Osteoblast (primary cell): ENCODE measurements at regions not wholly inside any gene's neighbourhood (a gene's known extent, or its start where the extent isn't known, plus 50 kb on each side); places are given as distances from the start of the nearest gene placed in this dataset.
A peak's percentile ranks its signal among the peaks of the same experiment; 100 is the strongest.

Experiments
- DNase-seq: peaks from one replicate; pipeline ENCODE4 v3.0.0; 2011; ENCODE audit warnings: low spot score, mixed read lengths; ENCODE audit not compliant: insufficient read length; ENCODE audit errors: missing footprints
- H2AFZ ChIP-seq: 2 replicates; pipeline ENCODE4 v1.6.0; 2011; ENCODE audit warnings: mild to moderate bottlenecking, low read length
- H3K27ac ChIP-seq: 2 replicates; pipeline ENCODE4 v1.5.1; 2011; ENCODE audit warnings: mild to moderate bottlenecking, low read depth, low read length, moderate library complexity
- H3K27me3 ChIP-seq: 2 replicates; pipeline ENCODE4 v1.6.0; 2012; ENCODE audit warnings: mild to moderate bottlenecking, control low read depth, inconsistent platforms, low read length, moderate library complexity; ENCODE audit not compliant: insufficient read depth
- H3K36me3 ChIP-seq: 2 replicates; pipeline ENCODE4 v1.5.1; 2011; ENCODE audit warnings: mild to moderate bottlenecking, low read length, control low read depth, moderate library complexity; ENCODE audit not compliant: insufficient read depth
- H3K4me1 ChIP-seq: 2 replicates; pipeline ENCODE4 v1.5.1; 2011; ENCODE audit warnings: mild to moderate bottlenecking, low read length, control low read depth, moderate library complexity; ENCODE audit not compliant: insufficient read depth
- H3K4me2 ChIP-seq: 2 replicates; pipeline ENCODE4 v1.6.0; 2011; ENCODE audit warnings: mild to moderate bottlenecking, low read length; ENCODE audit not compliant: insufficient read depth
- H3K4me3 ChIP-seq: fragments of 200-600 bp; sonication (generic); 3 replicates; pipeline ENCODE4 v1.5.1; 2012; ENCODE audit warnings: mild to moderate bottlenecking, low read length, inconsistent platforms; ENCODE audit not compliant: insufficient read depth
- H3K79me2 ChIP-seq: 2 replicates; pipeline ENCODE4 v1.6.0; 2012; ENCODE audit warnings: mild to moderate bottlenecking, low read length, control low read depth, inconsistent platforms; ENCODE audit not compliant: insufficient read depth
- H3K9me3 ChIP-seq: 2 replicates; pipeline ENCODE4 v1.5.1; 2011; ENCODE audit warnings: low read depth, low read length, control low read depth
- H4K20me1 ChIP-seq: 2 replicates; pipeline ENCODE4 v1.6.0; 2012; ENCODE audit warnings: mild to moderate bottlenecking, low read length, control low read depth; ENCODE audit not compliant: insufficient read depth
- CTCF ChIP-seq: IDR thresholded peaks from 2 replicates; pipeline ENCODE4 v1.5.1; 2011; ENCODE audit warnings: mild to moderate bottlenecking, low read depth, low read length, moderate library complexity; ENCODE audit errors: extremely low read depth

- Histone ChIP-seq H3K27ac (no peak overlapping the region), H3K4me3 (no peak overlapping the region), H3K9me3 (no peaks in the 10 kb centered on the region), H3K4me2 (no peak overlapping the region), H2AFZ (no peak overlapping the region), H3K27me3 (no peaks in the 10 kb centered on the region), H3K4me1 (no peaks in the 10 kb centered on the region), H3K36me3 (no peaks in the 10 kb centered on the region), H4K20me1 (no peaks in the 10 kb centered on the region), H3K79me2 (no peaks in the 10 kb centered on the region)
- DNase-seq = no peak
- peak; percentile 19 for TF ChIP-seq CTCF
Observed at GRCh38 chr3:191809326-191809949, 348.5 kb downstream of the PYDC2 start.

GRCh38 chr3:191813245-191813644 lies 352.3 kb downstream of the PYDC2 start:
- Histone ChIP-seq H3K27me3 (no peaks in the 10 kb centered on the region), H3K4me3 (no peak overlapping the region), H4K20me1 (no peaks in the 10 kb centered on the region), H3K9me3 (no peaks in the 10 kb centered on the region), H3K79me2 (no peaks in the 10 kb centered on the region), H3K36me3 (no peaks in the 10 kb centered on the region), H3K4me1 (no peaks in the 10 kb centered on the region), H3K27ac (no peak overlapping the region), H2AFZ (no peak overlapping the region), H3K4me2 (no peak overlapping the region)
- no peak for DNase-seq
- TF ChIP-seq CTCF = no peak

- no peak for TF ChIP-seq CTCF
- H3K36me3 ChIP-seq = no peaks in the 10 kb centered on the region
- H3K4me3 ChIP-seq = no peak overlapping the region
- H3K4me1 ChIP-seq = no peaks in the 10 kb centered on the region
- no peaks in the 10 kb centered on the region for H3K27me3 ChIP-seq
- H3K4me2 ChIP-seq = no peak overlapping the region
- no peaks in the 10 kb centered on the region for H4K20me1 ChIP-seq
- H3K79me2 ChIP-seq = no peaks in the 10 kb centered on the region
- H3K27ac ChIP-seq = no peak overlapping the region
- no peak overlapping the region for H2AFZ ChIP-seq
- H3K9me3 ChIP-seq = no peaks in the 10 kb centered on the region
- no peak for DNase-seq
Observed at GRCh38 chr3:191848818-191849217, 387.9 kb downstream of the PYDC2 start.

- H3K27me3 ChIP-seq = no peaks in the 10 kb centered on the region
- H3K4me3 ChIP-seq = no peak overlapping the region
- no peaks in the 10 kb centered on the region for H3K36me3 ChIP-seq
- TF ChIP-seq CTCF = no peak
- no peaks in the 10 kb centered on the region for H3K9me3 ChIP-seq
- no peaks in the 10 kb centered on the region for H3K4me1 ChIP-seq
- no peak overlapping the region for H3K27ac ChIP-seq
- H3K79me2 ChIP-seq = no peaks in the 10 kb centered on the region
- DNase-seq = no peak
- H4K20me1 ChIP-seq = no peaks in the 10 kb centered on the region
- no peak overlapping the region for H3K4me2 ChIP-seq
- no peak overlapping the region for H2AFZ ChIP-seq
Observed at GRCh38 chr3:191859531-191859930, 398.6 kb downstream of the PYDC2 start.
